Loucy (cell line): ENCODE measurements at regions not wholly inside any gene's neighbourhood (a gene's known extent, or its start where the extent isn't known, plus 50 kb on each side); places are given as distances from the start of the nearest gene placed in this dataset.

Experiments used
- EZH2phosphoT487 ChIP-seq: fragments of 200-600 bp; IDR thresholded peaks from 2 replicates; pipeline ENCODE4 v1.6.1; 2018; ENCODE audit warnings: antibody characterized with exemption, mild to moderate bottlenecking, moderate library complexity, borderline replicate concordance
- TF ChIP-seq, protein P1 (sequence below): fragments of 200-600 bp; sonication (generic); conservative IDR thresholded peaks from 2 replicates; pipeline ENCODE4 v1.5.1; 2014; ENCODE audit warnings: mild to moderate bottlenecking, antibody characterized with exemption, low read length

DNA sequence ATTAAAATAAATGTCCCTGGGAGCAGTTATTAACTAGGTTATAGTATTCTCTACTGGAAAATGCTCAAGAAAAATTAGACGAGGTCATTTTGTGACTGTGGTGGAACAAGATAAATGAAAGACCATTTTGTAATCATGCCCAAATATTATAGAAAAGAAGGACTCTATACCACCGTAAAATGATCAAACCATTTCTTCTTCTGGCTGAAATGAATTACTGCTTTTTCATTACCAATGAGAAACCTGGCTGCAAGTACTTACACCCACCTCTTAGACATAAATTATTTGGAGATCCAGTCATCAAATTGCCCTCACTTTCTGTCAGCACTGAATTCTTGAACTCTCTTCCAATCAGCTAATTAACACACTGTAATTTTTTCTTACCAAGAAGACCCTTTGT lies 74.2 kb upstream of the FSIP2 start:
- TF ChIP-seq, protein P1, sequence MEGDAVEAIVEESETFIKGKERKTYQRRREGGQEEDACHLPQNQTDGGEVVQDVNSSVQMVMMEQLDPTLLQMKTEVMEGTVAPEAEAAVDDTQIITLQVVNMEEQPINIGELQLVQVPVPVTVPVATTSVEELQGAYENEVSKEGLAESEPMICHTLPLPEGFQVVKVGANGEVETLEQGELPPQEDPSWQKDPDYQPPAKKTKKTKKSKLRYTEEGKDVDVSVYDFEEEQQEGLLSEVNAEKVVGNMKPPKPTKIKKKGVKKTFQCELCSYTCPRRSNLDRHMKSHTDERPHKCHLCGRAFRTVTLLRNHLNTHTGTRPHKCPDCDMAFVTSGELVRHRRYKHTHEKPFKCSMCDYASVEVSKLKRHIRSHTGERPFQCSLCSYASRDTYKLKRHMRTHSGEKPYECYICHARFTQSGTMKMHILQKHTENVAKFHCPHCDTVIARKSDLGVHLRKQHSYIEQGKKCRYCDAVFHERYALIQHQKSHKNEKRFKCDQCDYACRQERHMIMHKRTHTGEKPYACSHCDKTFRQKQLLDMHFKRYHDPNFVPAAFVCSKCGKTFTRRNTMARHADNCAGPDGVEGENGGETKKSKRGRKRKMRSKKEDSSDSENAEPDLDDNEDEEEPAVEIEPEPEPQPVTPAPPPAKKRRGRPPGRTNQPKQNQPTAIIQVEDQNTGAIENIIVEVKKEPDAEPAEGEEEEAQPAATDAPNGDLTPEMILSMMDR = no peak
- TF ChIP-seq EZH2phosphoT487 = no peak
